ENCODE measurements at regions not wholly inside any gene's neighbourhood (a gene's known extent, or its start where the extent isn't known, plus 50 kb on each side); places are given as distances from the start of the nearest gene placed in this dataset.
A peak's percentile ranks its signal among the peaks of the same experiment; 100 is the strongest.

- FAIRE-seq (no peak), DNase-seq (peak in 1 of 5 donors; percentile 9)
- no peaks in the 10 kb centered on the region for H3K9me3 ChIP-seq (ENCODE audit: control insufficient read depth in 2 of 3, insufficient read depth in 1 of 3, low read length in 3 of 3)
- H3K4me3 ChIP-seq (ENCODE audit: low read length in 3 of 3) = no peak overlapping the region
- no peaks in the 10 kb centered on the region for H3K36me3 ChIP-seq (ENCODE audit: control insufficient read depth in 2 of 3, insufficient read depth in 3 of 3, low read length in 3 of 3)
- TF ChIP-seq CTCF (IDR thresholded peaks at IDR 0.05; ENCODE audit: borderline replicate concordance, extremely low read depth, insufficient read depth) = no peak
- no peaks in the 10 kb centered on the region for H3K27me3 ChIP-seq (ENCODE audit: control insufficient read depth, insufficient read depth, low read length)
- H3K4me1 ChIP-seq (ENCODE audit: control insufficient read depth in 2 of 3, insufficient read depth in 2 of 3, low read depth in 1 of 3, low read length in 3 of 3) = peaks cover 0 to 2% (median 0%) of the 10 kb centered on the region in 3 donors
- no peak overlapping the region for H3K9ac ChIP-seq (ENCODE audit: low read length in 3 of 3)
- intact Hi-C loops (cut with DNase I) = no loop called here
- no peak overlapping the region for H3K27ac ChIP-seq (ENCODE audit: low read depth in 2 of 2, low read length in 2 of 2)
Observed at GRCh38 chr11:15493921-15494620, 379.3 kb downstream of the INSC start.

GRCh38 chr11:15494740-15495139, 380.0 kb downstream of the INSC start:
- Histone ChIP-seq H3K9ac (ENCODE audit: low read length in 3 of 3) (no peak overlapping the region), H3K4me3 (ENCODE audit: low read length in 3 of 3) (no peak overlapping the region), H3K36me3 (ENCODE audit: control insufficient read depth in 2 of 3, insufficient read depth in 3 of 3, low read length in 3 of 3) (no peaks in the 10 kb centered on the region), H3K27me3 (ENCODE audit: control insufficient read depth, insufficient read depth, low read length) (no peaks in the 10 kb centered on the region), H3K27ac (ENCODE audit: low read depth in 2 of 2, low read length in 2 of 2) (no peak overlapping the region), H3K4me1 (ENCODE audit: control insufficient read depth in 2 of 3, insufficient read depth in 2 of 3, low read depth in 1 of 3, low read length in 3 of 3) (peaks cover 0 to 2% (median 0%) of the 10 kb centered on the region in 3 donors), H3K9me3 (ENCODE audit: control insufficient read depth in 2 of 3, insufficient read depth in 1 of 3, low read length in 3 of 3) (no peaks in the 10 kb centered on the region)
- intact Hi-C loops (cut with DNase I) = no loop called here
- TF ChIP-seq CTCF (IDR thresholded peaks at IDR 0.05; ENCODE audit: borderline replicate concordance, extremely low read depth, insufficient read depth) = no peak
- no peak for DNase-seq
- no peak for FAIRE-seq

- TF ChIP-seq CTCF (IDR thresholded peaks at IDR 0.05; ENCODE audit: borderline replicate concordance, extremely low read depth, insufficient read depth) = no peak
- DNase-seq (no peak), FAIRE-seq (no peak)
- H3K9ac ChIP-seq (ENCODE audit: low read length in 3 of 3) = no peak overlapping the region
- H3K4me1 ChIP-seq (ENCODE audit: control insufficient read depth in 2 of 3, insufficient read depth in 2 of 3, low read depth in 1 of 3, low read length in 3 of 3) = peaks cover 0 to 2% (median 0%) of the 10 kb centered on the region in 3 donors
- no peaks in the 10 kb centered on the region for H3K27me3 ChIP-seq (ENCODE audit: control insufficient read depth, insufficient read depth, low read length)
- no peak overlapping the region for H3K4me3 ChIP-seq (ENCODE audit: low read length in 3 of 3)
- intact Hi-C loops (cut with DNase I) = no loop called here
- no peak overlapping the region for H3K27ac ChIP-seq (ENCODE audit: low read depth in 2 of 2, low read length in 2 of 2)
- no peaks in the 10 kb centered on the region for H3K9me3 ChIP-seq (ENCODE audit: control insufficient read depth in 2 of 3, insufficient read depth in 1 of 3, low read length in 3 of 3)
- H3K36me3 ChIP-seq (ENCODE audit: control insufficient read depth in 2 of 3, insufficient read depth in 3 of 3, low read length in 3 of 3) = no peaks in the 10 kb centered on the region
Observed at GRCh38 chr11:15495462-15495861, 380.7 kb downstream of the INSC start.

- TF ChIP-seq CTCF (IDR thresholded peaks at IDR 0.05; ENCODE audit: borderline replicate concordance, extremely low read depth, insufficient read depth) = no peak
- intact Hi-C loops (cut with DNase I) = no loop called here
- Histone ChIP-seq H3K36me3 (ENCODE audit: control insufficient read depth in 2 of 3, insufficient read depth in 3 of 3, low read length in 3 of 3) (no peaks in the 10 kb centered on the region), H3K4me1 (ENCODE audit: control insufficient read depth in 2 of 3, insufficient read depth in 2 of 3, low read depth in 1 of 3, low read length in 3 of 3) (peaks cover 0 to 2% (median 0%) of the 10 kb centered on the region in 3 donors), H3K27ac (ENCODE audit: low read depth in 2 of 2, low read length in 2 of 2) (no peak overlapping the region), H3K27me3 (ENCODE audit: control insufficient read depth, insufficient read depth, low read length) (no peaks in the 10 kb centered on the region), H3K9me3 (ENCODE audit: control insufficient read depth in 2 of 3, insufficient read depth in 1 of 3, low read length in 3 of 3) (no peaks in the 10 kb centered on the region), H3K9ac (ENCODE audit: low read length in 3 of 3) (no peak overlapping the region), H3K4me3 (ENCODE audit: low read length in 3 of 3) (no peak overlapping the region)
- no peak for DNase-seq
- FAIRE-seq = no peak
Observed at GRCh38 chr11:15497366-15497765, 382.6 kb downstream of the INSC start.
